GM21390 (cell line): ENCODE measurements at regions not wholly inside any gene's neighbourhood (a gene's known extent, or its start where the extent isn't known, plus 50 kb on each side); places are given as distances from the start of the nearest gene placed in this dataset.

Experiments used
- ATAC-seq: cut with Tn5 transposase; IDR thresholded peaks from one replicate; pipeline ENCODE4 v1.9.1; 2021; ENCODE audit not compliant: unreplicated experiment

GRCh38 chr3:18008706-18009368, 266.4 kb upstream of the TBC1D5 start:
- no peak for ATAC-seq

GRCh38 chr3:18007980-18008379, 265.5 kb upstream of the TBC1D5 start:
- ATAC-seq: no peak

- ATAC-seq: no peak
These were observed 253.3 kb upstream of the TBC1D5 start for GRCh38 chr3:17995769-17996168.

- ATAC-seq: no peak
These were observed 251.7 kb upstream of the TBC1D5 start for GRCh38 chr3:17994167-17994566.

- no peak for ATAC-seq
These were observed 248.0 kb upstream of the TBC1D5 start for GRCh38 chr3:17990390-17990789.

- ATAC-seq: no peak
These were observed 244.0 kb upstream of the TBC1D5 start for GRCh38 chr3:17986348-17986816.

GRCh38 chr3:17985658-17986347, 243.4 kb upstream of the TBC1D5 start:
- ATAC-seq: no peak

GRCh38 chr3:17983106-17983505, 240.7 kb upstream of the TBC1D5 start:
- no peak for ATAC-seq

GRCh38 chr3:17982211-17982880, 239.9 kb upstream of the TBC1D5 start:
- no peak for ATAC-seq

GRCh38 chr3:17980863-17981262, 238.4 kb upstream of the TBC1D5 start:
- ATAC-seq: no peak

- ATAC-seq: no peak
These were observed 237.5 kb upstream of the TBC1D5 start for GRCh38 chr3:17979911-17980310.

- no peak for ATAC-seq
These were observed 236.8 kb upstream of the TBC1D5 start for GRCh38 chr3:17979252-17979651.

GRCh38 chr3:17974206-17974841, 231.9 kb upstream of the TBC1D5 start:
- ATAC-seq: no peak

GRCh38 chr3:17972959-17973906, 230.8 kb upstream of the TBC1D5 start:
- ATAC-seq: no peak

- no peak for ATAC-seq
These were observed 230.0 kb upstream of the TBC1D5 start for GRCh38 chr3:17972476-17972875.

GRCh38 chr3:17972030-17972429, 229.6 kb upstream of the TBC1D5 start:
- ATAC-seq: no peak

- no peak for ATAC-seq
These were observed 227.6 kb upstream of the TBC1D5 start for GRCh38 chr3:17969985-17970568.

GRCh38 chr3:17969244-17969643, 226.8 kb upstream of the TBC1D5 start:
- no peak for ATAC-seq

GRCh38 chr3:17967953-17968607, 225.6 kb upstream of the TBC1D5 start:
- no peak for ATAC-seq

GRCh38 chr3:17967111-17967510, 224.7 kb upstream of the TBC1D5 start:
- no peak for ATAC-seq
